Activated CD4-positive, alpha-beta T cell treated with anti-CD3 and anti-CD28 coated beads, Interleukin-2, amount 50 U/mL, for 16 hours (primary cell): ENCODE measurements at regions not wholly inside any gene's neighbourhood (a gene's known extent, or its start where the extent isn't known, plus 50 kb on each side); places are given as distances from the start of the nearest gene placed in this dataset.

ENCODE experiments used
- DNase-seq: peaks from one replicate; pipeline ENCODE4 v3.0.0-alpha.2; 2020

DNA sequence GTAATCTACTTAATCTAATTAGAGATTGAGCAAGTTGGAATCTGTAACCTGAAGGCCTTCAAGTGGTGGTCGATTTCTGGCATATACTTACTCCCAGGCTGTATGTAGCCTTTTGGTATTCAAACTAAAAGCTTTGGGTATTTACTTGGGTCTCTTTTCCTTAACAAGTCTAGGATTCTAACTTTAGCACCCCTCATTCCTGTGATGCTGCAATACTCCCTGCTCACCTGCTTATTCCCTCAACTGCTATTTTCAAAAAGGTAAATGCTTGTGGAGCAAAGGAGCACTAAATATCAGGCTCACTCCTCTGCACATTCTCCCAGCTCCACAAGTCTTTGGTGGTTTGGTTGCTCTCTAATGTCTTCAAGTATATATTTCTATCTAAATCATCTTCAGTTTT is 68.0 kb upstream of the CYYR1 start:
- DNase-seq: no peak

DNA sequence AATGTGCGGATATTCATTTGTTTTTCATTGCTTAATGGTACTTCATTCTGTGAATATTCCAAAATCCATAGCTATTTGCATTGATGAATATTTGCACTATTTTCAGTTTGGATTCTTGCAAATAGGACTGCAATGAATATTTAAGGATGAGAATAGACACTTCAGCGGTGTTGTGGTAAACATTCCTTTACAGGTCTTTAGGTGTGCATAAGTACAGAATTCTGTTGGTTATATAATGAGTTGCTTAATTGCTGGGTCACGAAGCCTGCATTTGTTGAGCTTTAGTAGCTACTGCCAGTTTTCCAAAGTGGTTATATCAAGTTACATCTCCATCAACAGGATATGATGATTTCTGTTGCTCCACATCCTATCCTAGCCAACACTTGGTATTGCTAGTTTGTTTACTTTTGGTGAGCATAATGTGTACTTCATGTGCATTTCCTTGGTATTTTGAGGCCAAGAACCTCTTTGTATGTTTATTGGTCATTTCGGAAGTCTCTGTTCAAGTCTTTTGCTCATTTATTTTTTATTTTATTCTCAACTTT is 64.2 kb upstream of the CYYR1 start:
- no peak for DNase-seq

DNA sequence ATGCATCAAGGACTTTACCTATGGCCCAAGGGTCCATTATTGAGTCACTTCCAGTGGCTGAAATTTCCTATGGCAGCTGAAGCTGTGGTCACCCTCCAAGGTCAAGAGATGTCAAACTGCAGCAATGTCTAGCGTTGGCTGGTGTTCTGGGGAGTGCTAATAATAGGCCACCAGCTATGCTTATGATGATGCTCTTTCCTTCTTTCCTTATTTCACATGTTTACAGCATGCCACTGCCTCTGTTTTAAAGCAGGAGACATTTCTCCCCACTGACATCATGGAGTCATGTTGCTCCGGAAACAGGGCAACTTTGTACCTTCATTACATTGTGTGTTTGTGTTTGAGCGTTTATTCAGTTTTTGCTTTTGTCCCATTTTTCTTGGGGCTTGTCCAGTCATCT is 62.6 kb upstream of the CYYR1 start:
- no peak for DNase-seq

DNA sequence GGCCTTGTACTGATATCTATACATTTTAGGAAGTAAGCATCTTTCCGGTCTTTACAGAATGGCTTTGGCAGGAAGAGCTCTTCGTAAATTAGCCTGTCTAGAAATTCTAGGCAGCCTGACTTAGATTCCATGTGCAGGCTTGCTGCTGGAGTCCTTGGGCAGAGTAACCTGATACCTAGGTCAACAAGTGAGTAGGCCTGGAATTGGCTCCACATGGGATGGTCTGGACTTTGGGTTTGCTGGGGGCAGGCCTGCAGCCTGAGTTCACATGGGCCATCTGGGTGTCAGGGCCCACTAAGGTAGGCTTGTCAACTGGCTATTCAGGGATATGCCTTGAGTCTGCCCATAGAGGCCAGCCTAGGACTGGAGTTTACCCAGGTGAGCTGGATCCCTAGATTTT is 59.6 kb upstream of the CYYR1 start:
- no peak for DNase-seq

DNA sequence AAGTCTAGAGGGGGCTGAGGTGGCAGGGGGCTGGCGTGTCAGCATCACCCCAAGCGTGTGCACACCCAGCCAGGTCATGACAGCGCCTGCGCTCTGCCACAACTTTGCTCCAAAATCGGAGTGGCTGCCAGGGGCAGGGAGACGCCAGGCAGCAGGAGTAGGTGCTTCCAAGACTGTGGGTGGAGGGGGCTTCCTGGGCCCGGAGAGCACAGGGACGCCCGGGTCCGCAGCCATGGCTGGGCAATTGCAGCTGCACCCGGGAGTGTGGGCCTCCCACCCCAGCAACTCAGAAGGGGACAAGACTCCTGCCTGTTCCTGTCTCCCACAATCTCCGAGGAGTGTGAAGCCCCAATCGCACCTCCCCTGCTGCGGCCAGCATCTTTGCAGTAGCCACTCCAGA is 53.1 kb upstream of the CYYR1 start:
- DNase-seq: no peak

DNA sequence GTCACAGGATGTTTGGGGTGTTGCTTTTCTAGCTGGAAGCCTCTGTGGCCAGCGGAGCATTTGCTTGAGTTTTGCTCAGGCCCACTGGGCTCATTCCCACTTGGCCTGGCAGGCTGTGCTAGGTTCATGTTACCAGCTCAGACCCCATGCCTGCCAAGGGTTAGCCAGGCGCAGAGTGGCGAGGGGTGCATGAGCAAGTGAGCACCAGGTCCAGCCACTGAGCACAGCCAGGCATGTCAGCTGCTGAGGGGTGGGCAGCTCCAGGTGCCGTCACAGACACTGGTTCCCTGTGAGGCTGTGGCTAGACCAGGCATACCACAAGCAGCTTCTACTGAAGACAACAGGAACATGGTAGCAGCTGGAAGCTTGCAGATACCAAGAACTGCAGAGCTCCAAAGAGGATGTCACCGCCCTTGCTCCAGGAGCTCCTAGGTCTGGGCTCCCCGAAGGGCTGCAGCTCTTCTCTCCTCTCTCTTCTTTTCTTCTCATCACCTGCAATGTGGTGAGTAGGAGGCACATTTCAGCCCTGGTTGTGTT is 52.0 kb upstream of the CYYR1 start:
- DNase-seq: no peak
